Stimulated activated CD8-positive, alpha-beta memory T cell treated with anti-CD3 and anti-CD28 coated beads, Interleukin-4, amount 100 ng/mL, for 24 hours (primary cell): ENCODE measurements at regions not wholly inside any gene's neighbourhood (a gene's known extent, or its start where the extent isn't known, plus 50 kb on each side); places are given as distances from the start of the nearest gene placed in this dataset.

ENCODE experiments used
- DNase-seq: peaks from one replicate; pipeline ENCODE4 v3.0.0-alpha.2; 2020; ENCODE audit warnings: low read depth

DNA sequence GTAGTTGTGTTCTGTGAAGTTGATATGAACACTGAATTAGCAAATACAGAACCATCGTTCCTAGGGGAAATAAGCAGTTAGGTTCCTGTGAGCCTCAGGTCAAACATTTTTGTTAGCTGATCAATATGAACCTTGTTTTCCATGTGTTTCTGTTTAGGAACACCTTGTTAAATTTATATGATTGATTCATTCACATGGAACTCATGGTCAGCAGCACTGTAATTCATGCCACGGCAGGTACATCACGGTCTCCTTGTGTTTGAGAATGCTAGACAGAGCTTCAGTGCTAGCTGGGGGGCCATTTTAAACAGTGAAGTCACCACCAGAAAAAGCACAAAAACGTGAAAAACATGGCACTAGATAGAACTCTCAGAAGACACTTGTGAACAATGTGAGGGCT, 62.2 kb downstream of the MYCN start:
- no peak for DNase-seq

DNA sequence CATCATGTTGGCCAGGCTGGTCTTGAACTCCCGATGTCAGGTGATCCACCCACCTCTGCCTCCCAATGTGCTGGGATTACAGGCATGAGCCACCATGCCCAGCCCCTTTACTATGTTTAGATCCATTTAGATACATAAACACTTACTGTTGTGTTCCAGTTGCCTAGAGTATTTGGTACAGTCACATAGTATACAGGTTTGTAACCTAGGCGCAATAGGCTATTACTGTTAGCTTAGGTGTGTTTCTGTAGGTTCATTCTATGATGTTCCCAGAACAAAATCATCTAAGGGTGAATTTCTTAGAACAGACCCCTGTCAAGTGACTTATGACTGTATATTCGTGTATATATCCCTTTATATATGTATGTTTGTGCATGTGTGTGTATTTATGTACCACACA, 61.8 kb downstream of the MYCN start:
- DNase-seq: no peak

DNA sequence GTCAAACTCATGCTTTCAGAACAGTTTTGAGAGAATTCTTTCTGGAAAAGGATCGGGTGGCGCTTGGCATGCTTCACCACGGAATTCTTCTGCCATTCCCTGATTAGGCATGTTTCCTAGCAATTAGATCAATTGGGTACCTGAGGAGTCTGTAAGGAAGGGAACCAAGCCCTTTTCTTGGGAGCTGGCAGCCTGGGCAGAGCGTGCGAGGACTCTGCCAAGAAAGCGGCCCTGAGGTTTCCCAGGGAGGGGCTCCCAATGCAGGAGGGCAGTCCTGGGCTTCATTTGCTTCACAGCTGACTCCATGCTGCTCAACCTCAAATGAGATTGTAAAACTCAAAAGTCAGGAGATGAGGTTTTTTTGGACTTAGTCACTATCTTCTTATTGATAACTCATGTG, 60.3 kb downstream of the MYCN start:
- DNase-seq: no peak

DNA sequence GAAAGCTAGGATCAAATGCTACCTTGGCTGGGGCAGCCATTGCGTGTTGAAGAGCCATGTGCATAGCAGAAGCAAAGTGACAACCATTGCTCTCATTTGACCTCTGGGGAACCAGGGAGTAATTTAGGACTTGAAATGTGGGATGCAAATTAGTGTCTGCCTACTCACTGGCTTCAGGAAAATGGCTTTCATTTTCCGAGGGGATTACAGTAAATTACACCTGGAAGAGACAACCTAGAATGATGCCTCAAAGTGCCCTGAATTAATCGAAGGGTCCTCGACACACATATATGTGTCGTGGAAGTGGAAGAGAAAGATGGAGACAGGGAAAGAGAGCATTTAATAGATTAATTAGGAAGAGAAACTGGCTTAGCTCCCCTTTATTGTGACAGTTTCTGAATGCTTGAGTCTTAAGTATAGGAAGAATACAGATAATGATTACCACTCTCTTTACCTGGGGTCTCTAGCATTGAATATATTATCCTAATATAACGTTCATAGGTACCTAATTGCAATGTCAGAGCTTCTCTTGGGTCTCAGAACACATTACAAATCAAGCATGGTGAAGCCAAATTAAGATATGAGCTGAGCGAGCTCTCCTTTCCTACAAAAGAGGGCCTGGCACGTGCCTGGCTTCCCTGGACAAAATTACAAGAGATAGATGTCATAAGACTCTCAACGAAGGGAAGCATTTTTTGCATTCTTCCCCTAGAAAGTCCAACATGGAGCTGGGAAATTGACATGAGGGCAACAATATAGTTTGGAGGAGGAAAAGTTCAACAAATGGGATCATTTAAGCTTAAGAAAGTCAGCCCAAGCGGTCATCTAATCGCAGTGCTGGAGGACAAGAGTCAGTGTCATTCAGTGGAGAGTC, 59.5 kb downstream of the MYCN start:
- no peak for DNase-seq

DNA sequence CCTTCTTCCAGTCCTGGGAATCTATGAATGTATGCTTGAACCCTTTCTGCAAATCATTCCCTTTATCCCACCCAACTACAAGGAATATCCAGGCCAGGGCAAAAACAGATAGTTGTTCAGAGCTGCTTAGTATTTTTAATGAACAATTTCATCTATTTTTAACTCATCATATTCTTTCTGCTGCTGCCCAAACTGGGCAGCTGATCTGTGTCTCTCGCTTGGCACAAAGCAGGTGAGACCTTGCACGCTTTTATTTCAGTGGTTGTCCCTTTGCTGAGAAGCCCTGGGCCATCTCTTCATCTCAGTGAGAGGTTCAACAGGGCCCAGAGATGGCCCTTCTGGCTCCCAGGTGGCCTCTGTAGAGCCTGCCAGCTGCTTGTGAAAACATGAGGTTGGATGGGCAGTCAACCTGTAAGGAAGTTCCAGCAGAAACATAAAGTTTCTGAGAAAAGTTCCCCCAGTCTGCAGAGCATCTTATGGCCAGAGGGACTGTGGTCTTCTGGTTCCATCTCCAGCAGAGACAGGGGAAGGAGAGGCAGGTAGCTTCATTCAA, 57.5 kb downstream of the MYCN start:
- DNase-seq: no peak

DNA sequence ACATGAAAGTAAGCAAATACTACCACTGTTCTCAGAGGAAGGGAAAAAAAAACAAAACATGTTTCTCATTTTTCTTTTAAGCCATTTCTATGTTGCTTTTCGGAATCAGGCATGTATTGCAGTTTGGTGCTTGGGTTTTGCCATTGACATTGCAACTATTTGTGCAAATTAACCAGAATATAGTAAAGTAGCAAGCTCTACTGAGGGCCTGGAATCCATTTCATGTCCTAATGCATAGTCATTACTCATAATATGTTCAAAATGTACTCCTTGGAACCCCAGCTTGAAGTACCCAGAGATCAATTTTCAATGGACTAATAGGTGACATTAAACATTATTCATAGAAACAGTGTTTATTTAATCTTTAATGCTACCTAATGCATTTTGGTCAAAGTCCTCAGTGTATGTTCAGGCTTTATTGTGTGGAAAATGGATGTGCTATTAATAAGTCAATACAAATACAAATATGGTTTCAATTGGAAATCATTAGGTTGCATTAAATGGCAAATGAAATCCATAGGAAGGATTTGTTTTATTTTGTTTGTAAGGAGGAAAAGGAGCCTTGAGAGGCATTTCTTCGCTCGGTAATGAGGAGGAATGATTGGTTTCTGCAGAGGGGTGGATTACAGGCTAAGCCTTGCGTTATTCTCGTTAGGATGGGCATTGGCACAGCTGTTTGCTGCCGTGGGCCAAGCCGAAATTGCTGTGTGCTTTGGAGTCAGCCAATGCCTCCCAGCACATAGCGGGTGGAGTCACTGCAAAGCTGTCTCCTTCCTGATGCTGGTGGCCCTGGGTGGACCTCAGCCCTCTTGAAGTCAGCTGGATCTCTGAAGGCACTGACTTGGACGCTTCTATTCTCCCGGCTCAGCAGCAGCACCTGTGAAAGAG, 56.4 kb downstream of the MYCN start:
- DNase-seq: no peak
